ENCODE measurements at regions not wholly inside any gene's neighbourhood (a gene's known extent, or its start where the extent isn't known, plus 50 kb on each side); places are given as distances from the start of the nearest gene placed in this dataset.

DNA sequence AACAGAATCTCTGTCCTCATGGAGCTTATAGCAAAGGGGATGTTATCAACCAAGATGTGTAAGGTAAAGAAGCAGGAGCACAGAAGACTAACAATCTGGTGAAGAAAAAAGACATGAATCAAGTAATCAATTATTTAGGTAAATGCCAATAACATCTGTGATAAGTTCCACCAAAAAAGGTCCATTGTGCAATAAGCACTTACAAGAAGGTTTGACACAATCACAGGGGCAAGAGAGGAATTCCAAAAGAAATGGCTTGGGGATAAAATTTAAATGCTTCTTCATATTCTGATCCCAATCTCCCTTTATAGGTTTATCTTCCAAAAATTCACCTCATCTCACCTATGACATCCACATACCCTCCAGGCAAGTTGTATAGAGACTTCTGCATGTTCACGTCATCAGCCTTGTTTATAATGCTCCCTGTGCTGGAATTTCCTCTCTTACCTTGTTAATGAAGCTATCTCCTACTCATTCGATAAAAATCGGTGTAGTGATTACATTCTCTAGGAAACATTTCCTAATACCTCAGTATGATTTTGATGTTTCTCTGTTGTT is 53.6 kb upstream of the DPT start:
- no peak overlapping the region for H3K27ac ChIP-seq (ENCODE audit: low read length)
- no peak for ATAC-seq (ENCODE audit: insufficient read depth, low read depth)
- H3K4me2 ChIP-seq (ENCODE audit: insufficient read depth, low read length) = no peak overlapping the region
- no peaks in the 10 kb centered on the region for H3K79me2 ChIP-seq (ENCODE audit: insufficient read depth, low read length)
- H3K27me3 ChIP-seq (ENCODE audit: insufficient read depth, low read length, poor library complexity) = no peaks in the 10 kb centered on the region
- no peaks in the 10 kb centered on the region for H3K36me3 ChIP-seq (ENCODE audit: insufficient read depth, low read length)
- no peaks in the 10 kb centered on the region for H3K9me3 ChIP-seq (ENCODE audit: insufficient read depth, low read length, severe bottlenecking)
- no peak overlapping the region for H3K9ac ChIP-seq (ENCODE audit: low read depth, low read length)
- no peak for DNase-seq
- no peak overlapping the region for H2AFZ ChIP-seq (ENCODE audit: low read depth, low read length)
- TF ChIP-seq EZH2 (IDR thresholded peaks at IDR 0.05; ENCODE audit: borderline replicate concordance, low read depth, low read length, severe bottlenecking) (no peak), CTCF (IDR thresholded peaks at IDR 0.05; ENCODE audit: borderline replicate concordance, extremely low read depth, low read length, poor library complexity, severe bottlenecking) (no peak)
- no peak overlapping the region for H3K4me3 ChIP-seq (ENCODE audit: low read depth in 1 of 2, low read length in 2 of 2)
- no peaks in the 10 kb centered on the region for H3K4me1 ChIP-seq (ENCODE audit: insufficient read depth, low read length)
- no peaks in the 10 kb centered on the region for H4K20me1 ChIP-seq (ENCODE audit: insufficient read depth, low read length)

DNA sequence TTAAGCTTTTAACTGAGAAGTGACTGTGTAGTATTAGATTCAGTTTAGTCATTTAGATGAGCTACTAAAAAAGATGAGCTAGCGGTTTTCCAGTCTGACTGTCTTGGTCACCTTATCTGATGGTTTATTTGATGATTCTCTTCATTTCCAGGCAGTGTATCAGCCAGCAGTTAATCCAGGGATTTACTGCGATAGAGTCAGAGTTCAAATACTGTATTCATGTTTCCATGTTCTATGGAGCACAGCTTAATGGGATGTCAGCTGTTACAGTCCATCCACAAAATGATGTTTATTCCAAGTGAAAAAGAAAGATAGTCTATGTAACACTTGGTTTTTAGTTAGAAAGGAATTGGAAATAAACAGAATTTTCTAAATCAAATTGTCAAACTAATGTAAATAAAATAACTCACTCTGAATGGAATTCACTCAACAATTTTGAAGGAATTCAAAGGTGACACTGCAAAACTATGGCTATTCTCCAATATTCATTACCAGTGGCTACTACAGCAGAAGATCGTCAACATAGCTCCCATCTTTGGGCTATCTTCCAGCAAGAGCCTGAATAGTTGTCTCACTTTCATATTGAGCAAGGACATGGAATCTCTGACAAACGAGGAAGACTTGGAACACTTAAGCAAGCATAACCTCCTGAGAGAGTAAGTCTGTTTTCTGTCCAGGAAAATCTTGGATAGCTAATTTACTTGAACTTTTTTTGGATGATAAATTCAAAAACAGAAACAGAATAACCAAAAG is 54.6 kb upstream of the DPT start:
- DNase-seq = no peak
- no peaks in the 10 kb centered on the region for H3K4me1 ChIP-seq (ENCODE audit: insufficient read depth, low read length)
- H3K79me2 ChIP-seq (ENCODE audit: insufficient read depth, low read length) = no peaks in the 10 kb centered on the region
- no peak overlapping the region for H3K4me3 ChIP-seq (ENCODE audit: low read depth in 1 of 2, low read length in 2 of 2)
- no peaks in the 10 kb centered on the region for H3K36me3 ChIP-seq (ENCODE audit: insufficient read depth, low read length)
- no peak overlapping the region for H3K4me2 ChIP-seq (ENCODE audit: insufficient read depth, low read length)
- no peaks in the 10 kb centered on the region for H3K27me3 ChIP-seq (ENCODE audit: insufficient read depth, low read length, poor library complexity)
- H3K9me3 ChIP-seq (ENCODE audit: insufficient read depth, low read length, severe bottlenecking) = no peaks in the 10 kb centered on the region
- no peak overlapping the region for H3K27ac ChIP-seq (ENCODE audit: low read length)
- TF ChIP-seq EZH2 (IDR thresholded peaks at IDR 0.05; ENCODE audit: borderline replicate concordance, low read depth, low read length, severe bottlenecking) (no peak), CTCF (IDR thresholded peaks at IDR 0.05; ENCODE audit: borderline replicate concordance, extremely low read depth, low read length, poor library complexity, severe bottlenecking) (no peak)
- no peak overlapping the region for H3K9ac ChIP-seq (ENCODE audit: low read depth, low read length)
- H4K20me1 ChIP-seq (ENCODE audit: insufficient read depth, low read length) = no peaks in the 10 kb centered on the region
- ATAC-seq (ENCODE audit: insufficient read depth, low read depth) = no peak
- H2AFZ ChIP-seq (ENCODE audit: low read depth, low read length) = no peak overlapping the region

DNA sequence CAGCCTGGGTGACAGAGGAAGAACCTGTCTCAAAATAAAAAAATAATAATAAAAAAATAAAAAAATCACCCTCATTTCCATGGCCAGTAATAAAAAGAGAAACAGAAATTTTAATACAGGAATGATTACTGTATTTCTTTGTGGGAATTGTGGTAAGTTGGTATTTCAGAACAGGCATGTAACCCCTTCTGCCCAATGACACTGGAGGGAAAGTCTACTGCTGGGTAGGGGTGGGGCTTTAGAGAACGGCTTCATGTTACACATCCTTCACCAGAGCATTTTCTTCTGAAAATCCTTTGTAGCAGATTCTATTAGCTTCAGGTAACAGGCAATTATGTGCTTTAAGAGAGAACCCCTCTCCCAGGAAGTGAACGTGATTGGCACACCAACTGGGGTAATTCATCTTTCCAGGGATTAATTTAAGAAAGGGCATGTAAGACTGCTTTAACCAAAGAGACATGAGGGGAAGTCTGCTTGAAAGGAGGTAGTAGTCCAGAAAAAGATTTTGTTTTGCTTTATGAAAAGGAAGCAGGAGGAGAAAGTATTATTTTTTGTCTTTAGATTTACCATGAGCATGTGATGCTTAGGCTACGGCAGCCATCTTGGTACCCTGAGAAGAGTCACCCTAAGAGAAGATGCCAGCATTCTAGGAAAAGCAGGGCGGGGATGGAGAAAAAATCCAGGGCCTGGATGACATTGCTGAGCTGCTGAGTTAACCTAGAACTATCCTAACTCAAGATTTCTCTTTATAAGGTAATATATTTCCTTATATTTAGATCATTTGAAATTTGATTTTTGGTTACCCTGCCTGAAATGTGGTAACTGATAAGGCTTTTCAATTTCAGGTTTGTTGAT is 57.7 kb upstream of the DPT start:
- Histone ChIP-seq H3K36me3 (ENCODE audit: insufficient read depth, low read length) (no peaks in the 10 kb centered on the region), H3K27me3 (ENCODE audit: insufficient read depth, low read length, poor library complexity) (no peaks in the 10 kb centered on the region), H3K4me3 (ENCODE audit: low read depth in 1 of 2, low read length in 2 of 2) (no peak overlapping the region), H3K9ac (ENCODE audit: low read depth, low read length) (no peak overlapping the region), H4K20me1 (ENCODE audit: insufficient read depth, low read length) (no peaks in the 10 kb centered on the region), H3K9me3 (ENCODE audit: insufficient read depth, low read length, severe bottlenecking) (no peaks in the 10 kb centered on the region), H3K79me2 (ENCODE audit: insufficient read depth, low read length) (no peaks in the 10 kb centered on the region), H3K4me2 (ENCODE audit: insufficient read depth, low read length) (no peak overlapping the region), H3K4me1 (ENCODE audit: insufficient read depth, low read length) (no peaks in the 10 kb centered on the region), H3K27ac (ENCODE audit: low read length) (no peak overlapping the region), H2AFZ (ENCODE audit: low read depth, low read length) (0 out of 2 replicates have a peak overlapping the region, but pooled peaks have one; percentile 25)
- TF ChIP-seq CTCF (IDR thresholded peaks at IDR 0.05; ENCODE audit: borderline replicate concordance, extremely low read depth, low read length, poor library complexity, severe bottlenecking) = no peak
- TF ChIP-seq EZH2 (IDR thresholded peaks at IDR 0.05; ENCODE audit: borderline replicate concordance, low read depth, low read length, severe bottlenecking) = no peak
- ATAC-seq (ENCODE audit: insufficient read depth, low read depth) = no peak
- DNase-seq = no peak
